ENCODE measurements at regions not wholly inside any gene's neighbourhood (a gene's known extent, or its start where the extent isn't known, plus 50 kb on each side); places are given as distances from the start of the nearest gene placed in this dataset.

- no peak for ATAC-seq
- Mint-ChIP-seq H3K27me3 (ENCODE audit: low read depth) (peaks cover 7% of the 10 kb centered on the region), H3K4me3 (no peak overlapping the region), H3K9me3 (ENCODE audit: insufficient read depth) (peaks cover 18% of the 10 kb centered on the region), H3K4me1 (ENCODE audit: low read depth) (no peaks in the 10 kb centered on the region), H3K36me3 (ENCODE audit: low read depth) (no peaks in the 10 kb centered on the region), H3K27ac (no peak overlapping the region)
- ChIA-PET POLR2A (no interaction called here), CTCF (no interaction called here)
- no peak for DNase-seq
Observed at GRCh38 chr2:239714116-239714515, 311.0 kb downstream of the NDUFA10 start.

- ATAC-seq, result no peak
- CTCF ChIA-PET, result no interaction called here
- H3K27ac Mint-ChIP-seq, result no peak overlapping the region
- no peak overlapping the region for H3K4me3 Mint-ChIP-seq
- no peak for DNase-seq
- H3K4me1 Mint-ChIP-seq (ENCODE audit: low read depth), result no peaks in the 10 kb centered on the region
- peaks cover 7% of the 10 kb centered on the region for H3K27me3 Mint-ChIP-seq (ENCODE audit: low read depth)
- POLR2A ChIA-PET, result no interaction called here
- H3K9me3 Mint-ChIP-seq (ENCODE audit: insufficient read depth), result peaks cover 18% of the 10 kb centered on the region
- H3K36me3 Mint-ChIP-seq (ENCODE audit: low read depth), result no peaks in the 10 kb centered on the region
Observed at GRCh38 chr2:239712755-239713154, 311.9 kb upstream of the HDAC4 start.

GRCh38 chr2:239711911-239712570 is 311.2 kb upstream of the HDAC4 start:
- Mint-ChIP-seq H3K4me1 (ENCODE audit: low read depth) (no peaks in the 10 kb centered on the region), H3K36me3 (ENCODE audit: low read depth) (no peaks in the 10 kb centered on the region), H3K27me3 (ENCODE audit: low read depth) (peaks cover 9% of the 10 kb centered on the region), H3K27ac (no peak overlapping the region), H3K9me3 (ENCODE audit: insufficient read depth) (peaks cover 18% of the 10 kb centered on the region), H3K4me3 (no peak overlapping the region)
- DNase-seq (no peak), ATAC-seq (no peak)
- ChIA-PET POLR2A (no interaction called here), CTCF (no interaction called here)

GRCh38 chr2:239710953-239711861 is 310.4 kb upstream of the HDAC4 start:
- ChIA-PET CTCF (no interaction called here), POLR2A (no interaction called here)
- no peaks in the 10 kb centered on the region for H3K36me3 Mint-ChIP-seq (ENCODE audit: low read depth)
- DNase-seq (no peak), ATAC-seq (no peak)
- no peaks in the 10 kb centered on the region for H3K4me1 Mint-ChIP-seq (ENCODE audit: low read depth)
- H3K9me3 Mint-ChIP-seq (ENCODE audit: insufficient read depth), result peaks cover 18% of the 10 kb centered on the region
- no peak overlapping the region for H3K4me3 Mint-ChIP-seq
- no peak overlapping the region for H3K27ac Mint-ChIP-seq
- H3K27me3 Mint-ChIP-seq (ENCODE audit: low read depth), result peaks cover 9% of the 10 kb centered on the region

GRCh38 chr2:239706367-239706766 is 305.5 kb upstream of the HDAC4 start:
- no peaks in the 10 kb centered on the region for H3K36me3 Mint-ChIP-seq (ENCODE audit: low read depth)
- no peaks in the 10 kb centered on the region for H3K4me1 Mint-ChIP-seq (ENCODE audit: low read depth)
- no peaks in the 10 kb centered on the region for H3K9me3 Mint-ChIP-seq (ENCODE audit: insufficient read depth)
- H3K4me3 Mint-ChIP-seq, result no peak overlapping the region
- H3K27ac Mint-ChIP-seq, result no peak overlapping the region
- ATAC-seq (no peak), DNase-seq (no peak)
- H3K27me3 Mint-ChIP-seq (ENCODE audit: low read depth), result peaks cover 9% of the 10 kb centered on the region
- ChIA-PET POLR2A (interaction anchor here (0.7 kb wide), 1 partner anchor 110 kb away, joined by 3 read pairs; no protein-coding TSS in a partner anchor), CTCF (no interaction called here)

- ChIA-PET POLR2A (no interaction called here), CTCF (no interaction called here)
- H3K4me3 Mint-ChIP-seq, result no peak overlapping the region
- peaks cover 4% of the 10 kb centered on the region for H3K27me3 Mint-ChIP-seq (ENCODE audit: low read depth)
- H3K4me1 Mint-ChIP-seq (ENCODE audit: low read depth), result no peaks in the 10 kb centered on the region
- H3K27ac Mint-ChIP-seq, result no peak overlapping the region
- DNase-seq, result no peak
- no peak for ATAC-seq
- no peaks in the 10 kb centered on the region for H3K36me3 Mint-ChIP-seq (ENCODE audit: low read depth)
- H3K9me3 Mint-ChIP-seq (ENCODE audit: insufficient read depth), result no peaks in the 10 kb centered on the region
Observed at GRCh38 chr2:239704737-239705136, 303.9 kb upstream of the HDAC4 start.

- no peak for ATAC-seq
- Mint-ChIP-seq H3K36me3 (ENCODE audit: low read depth) (no peaks in the 10 kb centered on the region), H3K27ac (no peak overlapping the region), H3K4me3 (no peak overlapping the region), H3K4me1 (ENCODE audit: low read depth) (no peaks in the 10 kb centered on the region), H3K27me3 (ENCODE audit: low read depth) (peaks cover 4% of the 10 kb centered on the region), H3K9me3 (ENCODE audit: insufficient read depth) (no peaks in the 10 kb centered on the region)
- ChIA-PET POLR2A (no interaction called here), CTCF (no interaction called here)
- no peak for DNase-seq
Observed at GRCh38 chr2:239703834-239704233, 303.0 kb upstream of the HDAC4 start.

GRCh38 chr2:239700686-239701345 is 300.0 kb upstream of the HDAC4 start:
- Mint-ChIP-seq H3K4me3 (no peak overlapping the region), H3K4me1 (ENCODE audit: low read depth) (no peaks in the 10 kb centered on the region), H3K9me3 (ENCODE audit: insufficient read depth) (no peaks in the 10 kb centered on the region), H3K36me3 (ENCODE audit: low read depth) (no peaks in the 10 kb centered on the region), H3K27ac (no peak overlapping the region), H3K27me3 (ENCODE audit: low read depth) (peaks cover 2% of the 10 kb centered on the region)
- ChIA-PET CTCF (no interaction called here), POLR2A (no interaction called here)
- ATAC-seq (no peak), DNase-seq (no peak)

- Mint-ChIP-seq H3K4me3 (no peak overlapping the region), H3K27me3 (ENCODE audit: low read depth) (no peaks in the 10 kb centered on the region), H3K4me1 (ENCODE audit: low read depth) (no peaks in the 10 kb centered on the region), H3K27ac (no peak overlapping the region), H3K9me3 (ENCODE audit: insufficient read depth) (no peaks in the 10 kb centered on the region), H3K36me3 (ENCODE audit: low read depth) (no peaks in the 10 kb centered on the region)
- ChIA-PET POLR2A (no interaction called here), CTCF (no interaction called here)
- ATAC-seq (no peak), DNase-seq (no peak)
Observed at GRCh38 chr2:239697399-239698164, 296.8 kb upstream of the HDAC4 start.

GRCh38 chr2:239696559-239697207 is 295.9 kb upstream of the HDAC4 start:
- Mint-ChIP-seq H3K4me3 (no peak overlapping the region), H3K4me1 (ENCODE audit: low read depth) (no peaks in the 10 kb centered on the region), H3K27me3 (ENCODE audit: low read depth) (no peaks in the 10 kb centered on the region), H3K27ac (no peak overlapping the region), H3K36me3 (ENCODE audit: low read depth) (no peaks in the 10 kb centered on the region), H3K9me3 (ENCODE audit: insufficient read depth) (no peaks in the 10 kb centered on the region)
- POLR2A ChIA-PET, result no interaction called here
- CTCF ChIA-PET, result no interaction called here
- ATAC-seq (no peak), DNase-seq (no peak)

- H3K27me3 Mint-ChIP-seq (ENCODE audit: low read depth), result no peaks in the 10 kb centered on the region
- ATAC-seq (no peak), DNase-seq (no peak)
- no peaks in the 10 kb centered on the region for H3K36me3 Mint-ChIP-seq (ENCODE audit: low read depth)
- ChIA-PET POLR2A (no interaction called here), CTCF (no interaction called here)
- H3K9me3 Mint-ChIP-seq (ENCODE audit: insufficient read depth), result no peaks in the 10 kb centered on the region
- H3K4me1 Mint-ChIP-seq (ENCODE audit: low read depth), result no peaks in the 10 kb centered on the region
- H3K27ac Mint-ChIP-seq, result no peak overlapping the region
- H3K4me3 Mint-ChIP-seq, result no peak overlapping the region
Observed at GRCh38 chr2:239695728-239696240, 295.0 kb upstream of the HDAC4 start.
